BLaER1 (cell line): ENCODE measurements at regions not wholly inside any gene's neighbourhood (a gene's known extent, or its start where the extent isn't known, plus 50 kb on each side); places are given as distances from the start of the nearest gene placed in this dataset.
"Not testable (repeated sequence)": the region's sequence is repeated elsewhere in the genome, so short reads cannot be mapped to it uniquely, and the experiment has no call there.

Source experiments
- H3K27ac ChIP-seq: shearing (Covaris generic); formaldehyde crosslinking; 2 replicates; pipeline ENCODE4 v1.8.1; 2022
- H3K27me3 ChIP-seq: shearing (Covaris generic); formaldehyde crosslinking; 2 replicates; pipeline ENCODE4 v1.8.1; 2022
- H3K36me3 ChIP-seq: shearing (Covaris generic); formaldehyde crosslinking; 2 replicates; pipeline ENCODE4 v1.8.1; 2022
- H3K4me1 ChIP-seq: shearing (Covaris generic); formaldehyde crosslinking; 2 replicates; pipeline ENCODE4 v1.8.1; 2022
- H3K4me2 ChIP-seq: shearing (Covaris generic); formaldehyde crosslinking; 2 replicates; pipeline ENCODE4 v1.8.1; 2022
- H3K4me3 ChIP-seq: shearing (Covaris generic); formaldehyde crosslinking; 2 replicates; pipeline ENCODE4 v1.8.1; 2022
- H3K9ac ChIP-seq: shearing (Covaris generic); formaldehyde crosslinking; 2 replicates; pipeline ENCODE4 v1.8.1; 2022
- H3K9me3 ChIP-seq: shearing (Covaris generic); formaldehyde crosslinking; 2 replicates; pipeline ENCODE4 v1.8.1; 2022
- H4K20me1 ChIP-seq: shearing (Covaris generic); formaldehyde crosslinking; 2 replicates; pipeline ENCODE4 v1.8.1; 2022
- Cebpa-rat ChIP-seq: shearing (Covaris generic); IDR thresholded peaks from 2 replicates; pipeline ENCODE4 v1.8.1; 2022

DNA sequence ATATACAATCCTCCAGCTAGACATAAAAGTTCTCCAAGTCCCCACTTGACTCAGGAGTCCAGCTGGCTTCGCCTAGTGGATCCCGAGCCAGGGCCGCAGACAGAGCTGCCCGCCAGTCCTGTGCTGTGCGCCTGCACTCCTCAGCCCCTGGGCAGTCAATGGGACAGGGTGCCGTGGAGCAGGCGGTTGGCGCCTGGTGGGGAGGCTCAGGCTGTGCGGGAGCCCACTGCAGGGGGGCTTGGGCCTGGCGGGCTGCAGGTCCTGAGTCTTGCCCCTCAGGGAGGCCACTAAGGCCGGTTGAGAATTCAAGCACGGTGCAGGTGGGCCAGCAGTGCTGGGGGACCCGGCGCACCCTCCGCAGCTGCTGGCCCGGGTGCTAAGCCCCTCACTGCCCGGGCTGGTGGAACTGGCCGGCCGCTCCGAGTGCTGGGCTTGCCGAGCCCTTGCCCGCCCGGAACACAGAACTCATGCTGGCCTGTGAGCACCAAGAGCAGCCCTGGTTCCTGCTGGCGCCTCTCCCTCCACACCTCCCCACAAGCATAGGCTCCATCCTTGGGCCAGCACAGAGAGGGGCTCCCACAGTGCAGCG, 884.8 kb upstream of the LRRC4C start:
- H3K9ac ChIP-seq: no peak overlapping the region
- no peaks in the 10 kb centered on the region for H3K4me1 ChIP-seq
- no peak for TF ChIP-seq Cebpa-rat
- no peaks in the 10 kb centered on the region for H3K36me3 ChIP-seq
- no peak overlapping the region for H3K4me3 ChIP-seq
- no peak overlapping the region for H3K27ac ChIP-seq
- no peaks in the 10 kb centered on the region for H3K27me3 ChIP-seq
- H3K4me2 ChIP-seq: no peak overlapping the region
- H3K9me3 ChIP-seq: peaks cover 7% of the 10 kb centered on the region
- no peaks in the 10 kb centered on the region for H4K20me1 ChIP-seq

GRCh38 chr11:42345933-42346332, 886.5 kb upstream of the LRRC4C start:
- H3K27me3 ChIP-seq: no peaks in the 10 kb centered on the region
- H3K9me3 ChIP-seq: peaks cover 7% of the 10 kb centered on the region
- no peak for TF ChIP-seq Cebpa-rat
- H3K27ac ChIP-seq: no peak overlapping the region
- no peak overlapping the region for H3K9ac ChIP-seq
- H3K4me1 ChIP-seq: no peaks in the 10 kb centered on the region
- no peak overlapping the region for H3K4me2 ChIP-seq
- H3K4me3 ChIP-seq: no peak overlapping the region
- no peaks in the 10 kb centered on the region for H3K36me3 ChIP-seq
- no peaks in the 10 kb centered on the region for H4K20me1 ChIP-seq

DNA sequence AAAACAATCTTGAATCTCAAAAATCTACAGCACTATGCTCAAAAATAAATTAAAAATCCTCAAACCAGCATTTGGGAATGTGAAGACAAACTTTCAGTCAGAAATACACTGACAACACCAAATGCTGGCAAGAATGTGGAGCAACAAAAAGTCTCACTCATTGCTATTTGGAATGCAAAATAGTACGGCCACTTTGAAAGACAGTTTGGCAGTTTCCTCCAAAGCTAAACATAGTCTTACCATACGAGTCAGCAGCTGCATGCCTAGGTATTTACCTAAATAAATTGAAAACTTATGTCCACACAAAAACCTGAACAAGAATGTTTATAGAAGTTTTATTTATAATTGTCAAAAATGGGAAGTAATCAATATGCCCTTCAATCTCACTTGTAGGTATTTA, 904.2 kb upstream of the LRRC4C start:
- Histone ChIP-seq H3K27ac (no peak overlapping the region), H3K9me3 (peaks cover 12% of the 10 kb centered on the region), H3K27me3 (no peaks in the 10 kb centered on the region), H3K4me3 (no peak overlapping the region), H3K4me2 (no peak overlapping the region), H3K4me1 (no peaks in the 10 kb centered on the region), H4K20me1 (no peaks in the 10 kb centered on the region), H3K36me3 (no peaks in the 10 kb centered on the region), H3K9ac (no peak overlapping the region)
- TF ChIP-seq Cebpa-rat: no peak

DNA sequence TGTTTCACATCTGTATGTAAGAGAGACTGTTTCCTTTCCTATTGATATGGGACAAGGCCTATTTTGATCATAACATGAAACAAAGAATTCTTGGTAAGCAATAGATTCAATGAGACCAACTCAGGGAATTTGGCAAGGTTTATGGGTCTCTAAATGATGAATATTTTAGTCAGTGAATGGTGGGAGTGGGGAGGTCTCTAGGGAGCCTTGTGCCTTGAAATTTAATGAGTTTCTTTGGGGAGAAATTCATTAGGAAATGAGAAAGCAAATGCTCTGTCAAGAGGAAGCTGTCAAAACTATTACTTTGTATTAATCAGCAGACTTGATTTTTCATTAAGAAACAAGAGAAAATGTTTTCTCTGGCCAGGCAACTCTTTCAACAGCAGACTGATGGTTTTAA, 921.7 kb upstream of the API5 start:
- Histone ChIP-seq H3K9me3 (no peaks in the 10 kb centered on the region), H3K4me3 (no peak overlapping the region), H3K27me3 (no peaks in the 10 kb centered on the region), H3K36me3 (no peaks in the 10 kb centered on the region), H3K27ac (no peak overlapping the region), H3K4me1 (no peaks in the 10 kb centered on the region), H3K4me2 (no peak overlapping the region), H4K20me1 (no peaks in the 10 kb centered on the region), H3K9ac (no peak overlapping the region)
- no peak for TF ChIP-seq Cebpa-rat

- Histone ChIP-seq H3K4me2 (no peak overlapping the region), H3K4me1 (no peaks in the 10 kb centered on the region), H4K20me1 (no peaks in the 10 kb centered on the region), H3K27ac (no peak overlapping the region), H3K9ac (no peak overlapping the region), H3K4me3 (no peak overlapping the region), H3K36me3 (no peaks in the 10 kb centered on the region), H3K9me3 (no peaks in the 10 kb centered on the region), H3K27me3 (no peaks in the 10 kb centered on the region)
- TF ChIP-seq Cebpa-rat: no peak
These were observed 914.3 kb upstream of the API5 start for GRCh38 chr11:42397483-42397882.

DNA sequence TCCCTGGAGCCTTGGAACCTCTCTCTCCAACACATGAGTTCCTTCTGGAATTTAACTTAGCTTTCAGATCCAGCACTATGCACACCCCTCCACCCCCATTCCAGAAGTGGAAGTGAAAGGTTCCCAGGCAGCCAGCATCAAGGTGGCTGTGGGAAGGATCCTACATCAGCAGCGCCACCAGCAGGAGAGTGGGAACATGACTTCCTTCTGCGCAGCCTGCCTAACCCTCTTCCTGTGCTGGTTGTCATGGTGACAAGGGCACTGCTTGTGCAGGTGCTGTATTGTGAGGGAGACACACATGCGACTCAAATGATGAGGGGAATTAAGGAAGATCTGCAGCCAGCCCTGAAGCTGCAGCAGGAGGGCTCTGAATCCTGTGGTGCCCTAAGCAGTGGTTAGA, 904.5 kb upstream of the API5 start:
- no peaks in the 10 kb centered on the region for H3K36me3 ChIP-seq
- H4K20me1 ChIP-seq: no peaks in the 10 kb centered on the region
- no peaks in the 10 kb centered on the region for H3K9me3 ChIP-seq
- no peaks in the 10 kb centered on the region for H3K4me1 ChIP-seq
- no peak overlapping the region for H3K4me3 ChIP-seq
- TF ChIP-seq Cebpa-rat: no peak
- no peaks in the 10 kb centered on the region for H3K27me3 ChIP-seq
- H3K27ac ChIP-seq: no peak overlapping the region
- H3K4me2 ChIP-seq: no peak overlapping the region
- H3K9ac ChIP-seq: no peak overlapping the region

GRCh38 chr11:42410251-42410955, 901.4 kb upstream of the API5 start:
- no peaks in the 10 kb centered on the region for H3K9me3 ChIP-seq
- no peak overlapping the region for H3K9ac ChIP-seq
- no peaks in the 10 kb centered on the region for H3K4me1 ChIP-seq
- no peaks in the 10 kb centered on the region for H3K36me3 ChIP-seq
- H4K20me1 ChIP-seq: no peaks in the 10 kb centered on the region
- H3K4me3 ChIP-seq: no peak overlapping the region
- H3K27ac ChIP-seq: no peak overlapping the region
- no peak overlapping the region for H3K4me2 ChIP-seq
- H3K27me3 ChIP-seq: no peaks in the 10 kb centered on the region
- TF ChIP-seq Cebpa-rat: no peak

DNA sequence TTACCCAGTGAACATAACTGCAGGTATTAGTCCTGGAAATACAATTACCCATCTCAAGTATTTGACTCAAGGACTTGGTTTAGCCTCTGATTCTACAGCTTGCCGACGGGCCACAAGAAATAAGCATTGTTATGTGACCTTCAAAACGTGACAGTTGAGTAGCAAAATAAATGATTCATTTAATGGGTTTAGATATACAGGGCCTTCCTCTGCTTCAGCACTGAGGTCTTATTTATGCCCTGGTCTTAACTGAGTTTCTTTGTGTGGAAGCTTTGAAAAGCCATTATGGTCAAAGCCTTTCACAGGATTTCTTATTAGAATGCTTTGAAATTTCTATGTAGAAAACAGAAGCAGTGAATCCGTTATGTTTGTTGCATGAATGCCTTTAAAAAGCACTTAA, 899.2 kb upstream of the API5 start:
- Histone ChIP-seq H4K20me1 (no peaks in the 10 kb centered on the region), H3K9ac (no peak overlapping the region), H3K36me3 (no peaks in the 10 kb centered on the region), H3K27ac (no peak overlapping the region), H3K4me1 (no peaks in the 10 kb centered on the region), H3K9me3 (no peaks in the 10 kb centered on the region), H3K4me3 (no peak overlapping the region), H3K4me2 (no peak overlapping the region), H3K27me3 (no peaks in the 10 kb centered on the region)
- TF ChIP-seq Cebpa-rat: no peak

DNA sequence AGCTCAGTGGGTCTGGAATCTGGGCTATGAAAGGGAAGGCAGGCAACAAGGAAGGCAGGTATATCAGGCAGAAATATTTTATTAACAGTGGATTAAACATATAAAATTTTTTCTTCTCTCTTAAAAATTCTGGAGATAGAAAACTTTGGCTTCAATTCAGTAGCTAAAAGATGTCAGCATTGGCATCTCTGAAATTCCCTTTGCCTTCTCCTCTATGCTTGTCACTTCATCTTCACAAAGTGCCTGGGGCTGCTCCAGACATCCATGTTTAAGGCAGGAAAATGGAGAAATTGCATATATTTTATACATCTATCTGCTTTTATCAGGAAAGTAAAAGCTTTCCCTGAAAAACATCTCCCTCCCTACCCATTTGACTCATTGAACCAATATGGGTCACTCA, 894.1 kb upstream of the API5 start:
- Histone ChIP-seq H3K4me2 (no peak overlapping the region), H3K4me1 (no peaks in the 10 kb centered on the region), H3K9ac (no peak overlapping the region), H3K9me3 (no peaks in the 10 kb centered on the region), H3K36me3 (no peaks in the 10 kb centered on the region), H3K27me3 (no peaks in the 10 kb centered on the region), H4K20me1 (no peaks in the 10 kb centered on the region), H3K27ac (no peak overlapping the region), H3K4me3 (no peak overlapping the region)
- TF ChIP-seq Cebpa-rat: no peak

DNA sequence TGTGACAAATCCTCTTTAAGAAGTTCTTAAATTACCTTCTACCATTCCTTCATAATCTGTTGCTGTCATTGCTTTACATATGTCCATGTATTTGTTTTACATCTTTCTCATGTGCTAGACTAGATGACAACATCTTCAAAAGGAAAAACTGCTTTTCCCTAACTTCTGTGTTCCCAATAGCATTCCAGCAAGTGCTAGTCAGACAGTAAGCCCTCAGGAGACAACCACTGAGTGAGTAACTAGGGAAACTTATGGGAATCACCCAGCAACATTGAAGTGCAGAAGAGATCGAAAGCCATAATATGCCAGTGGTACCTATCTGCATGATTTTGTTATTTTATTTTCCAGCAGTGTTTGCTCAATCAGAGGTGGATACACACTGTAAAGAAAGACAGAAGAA, 889.7 kb upstream of the API5 start:
- Histone ChIP-seq H4K20me1 (no peaks in the 10 kb centered on the region), H3K9me3 (no peaks in the 10 kb centered on the region), H3K27ac (no peak overlapping the region), H3K9ac (no peak overlapping the region), H3K4me1 (no peaks in the 10 kb centered on the region), H3K36me3 (no peaks in the 10 kb centered on the region), H3K4me3 (no peak overlapping the region), H3K4me2 (no peak overlapping the region), H3K27me3 (no peaks in the 10 kb centered on the region)
- no peak for TF ChIP-seq Cebpa-rat

DNA sequence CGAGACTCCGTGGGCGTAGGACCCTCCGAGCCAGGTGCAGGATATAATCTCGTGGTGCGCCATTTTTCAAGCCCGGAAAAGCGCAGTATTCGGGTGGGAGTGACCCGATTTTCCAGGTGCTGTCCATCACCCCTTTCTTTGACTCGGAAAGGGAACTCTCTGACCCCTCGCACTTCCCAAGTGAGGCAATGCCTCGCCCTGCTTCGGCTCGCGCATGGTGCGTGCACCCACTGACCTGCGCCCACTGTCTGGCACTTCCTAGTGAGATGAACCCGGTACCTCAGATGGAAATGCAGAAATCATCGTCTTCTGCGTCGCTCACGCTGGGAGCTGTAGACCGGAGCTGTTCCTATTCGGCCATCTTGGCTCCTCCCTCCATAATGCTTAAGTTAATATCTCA, 876.9 kb upstream of the API5 start:
- not testable (repeated sequence) for H3K9me3 ChIP-seq, H3K4me3 ChIP-seq, H3K4me2 ChIP-seq, H3K27ac ChIP-seq, H3K27me3 ChIP-seq, H3K9ac ChIP-seq, H3K4me1 ChIP-seq, H4K20me1 ChIP-seq, H3K36me3 ChIP-seq
